WERI-Rb-1 (cell line): ENCODE measurements at regions not wholly inside any gene's neighbourhood (a gene's known extent, or its start where the extent isn't known, plus 50 kb on each side); places are given as distances from the start of the nearest gene placed in this dataset.
"Not testable (repeated sequence)": the region's sequence is repeated elsewhere in the genome, so short reads cannot be mapped to it uniquely, and the experiment has no call there.

Source experiments
- DNase-seq: peaks from one replicate; pipeline ENCODE4 v3.0.0-alpha.2; 2020
- H3K27ac ChIP-seq: fragments of 250-450 bp; sonication (Bioruptor Pico); 2 replicates; pipeline ENCODE4 v1.5.1; 2020; ENCODE audit warnings: mild to moderate bottlenecking, moderate library complexity
- H3K27me3 ChIP-seq: fragments of 250-450 bp; sonication (Bioruptor Pico); 2 replicates; pipeline ENCODE4 v1.5.1; 2021; ENCODE audit warnings: mild to moderate bottlenecking, low read depth, moderate library complexity; ENCODE audit not compliant: insufficient read depth, severe bottlenecking
- H3K36me3 ChIP-seq: fragments of 250-450 bp; sonication (Bioruptor Pico); 2 replicates; pipeline ENCODE4 v1.5.1; 2020; ENCODE audit warnings: mild to moderate bottlenecking, moderate library complexity
- H3K4me3 ChIP-seq: 2 replicates; pipeline ENCODE4 v1.5.1; 2011; ENCODE audit warnings: low read depth, mild to moderate bottlenecking, control low read depth, low read length
- H3K9me3 ChIP-seq: fragments of 250-450 bp; sonication (Bioruptor Pico); 2 replicates; pipeline ENCODE4 v1.5.1; 2021; ENCODE audit warnings: mild to moderate bottlenecking, moderate library complexity; ENCODE audit not compliant: severe bottlenecking
- CTCF ChIP-seq: IDR thresholded peaks from 2 replicates; pipeline ENCODE4 v1.5.1; 2011; ENCODE audit warnings: low read depth, mild to moderate bottlenecking, control low read depth, inconsistent platforms, low read length

- not testable (repeated sequence) for H3K36me3 ChIP-seq, H3K4me3 ChIP-seq, H3K27me3 ChIP-seq, DNase-seq, H3K27ac ChIP-seq, H3K9me3 ChIP-seq
Observed at GRCh38 chr5:21471691-21472090, 1381.5 kb downstream of the CDH12 start.

- not testable (repeated sequence) for H3K4me3 ChIP-seq
- DNase-seq = peak; percentile 78
Observed at GRCh38 chr5:21469523-21470101, 1383.5 kb downstream of the CDH12 start.

GRCh38 chr5:21467544-21467943, 1385.6 kb downstream of the CDH12 start:
- DNase-seq, H3K27ac ChIP-seq, H3K9me3 ChIP-seq: not testable (repeated sequence)

More at GRCh38 chr5:21469523-21470101, 1383.5 kb downstream of the CDH12 start:
- H3K9me3 ChIP-seq, H3K27me3 ChIP-seq, H3K27ac ChIP-seq, H3K36me3 ChIP-seq: not testable (repeated sequence)
- TF ChIP-seq CTCF = peak; percentile 80

GRCh38 chr5:21459744-21460073, 1393.4 kb downstream of the CDH12 start:
- peak overlapping the region; percentile 65 for H3K27ac ChIP-seq
- H3K4me3 ChIP-seq = peak overlapping the region; percentile 77
- not testable (repeated sequence) for H3K36me3 ChIP-seq

More at GRCh38 chr5:21467544-21467943, 1385.6 kb downstream of the CDH12 start:
- not testable (repeated sequence) for H3K4me3 ChIP-seq, H3K36me3 ChIP-seq, H3K27me3 ChIP-seq

GRCh38 chr5:21452449-21452848, 1400.7 kb downstream of the CDH12 start:
- DNase-seq = no peak
- no peak for TF ChIP-seq CTCF
- H3K9me3 ChIP-seq = no peaks in the 10 kb centered on the region

More at GRCh38 chr5:21459744-21460073, 1393.4 kb downstream of the CDH12 start:
- not testable (repeated sequence) for H3K27me3 ChIP-seq, DNase-seq, H3K9me3 ChIP-seq

GRCh38 chr5:21432646-21433045, 1420.5 kb downstream of the CDH12 start:
- no peak for TF ChIP-seq CTCF
- H3K27ac ChIP-seq = no peak overlapping the region
- DNase-seq = no peak
- H3K36me3 ChIP-seq = no peaks in the 10 kb centered on the region
- no peaks in the 10 kb centered on the region for H3K27me3 ChIP-seq
- no peaks in the 10 kb centered on the region for H3K9me3 ChIP-seq
- H3K4me3 ChIP-seq = no peak overlapping the region

More at GRCh38 chr5:21452449-21452848, 1400.7 kb downstream of the CDH12 start:
- no peak overlapping the region for H3K4me3 ChIP-seq
- H3K36me3 ChIP-seq = no peaks in the 10 kb centered on the region
- H3K27me3 ChIP-seq = no peaks in the 10 kb centered on the region
- no peak overlapping the region for H3K27ac ChIP-seq

- Histone ChIP-seq H3K27ac (no peak overlapping the region), H3K9me3 (no peaks in the 10 kb centered on the region), H3K27me3 (no peaks in the 10 kb centered on the region), H3K36me3 (no peaks in the 10 kb centered on the region), H3K4me3 (no peak overlapping the region)
- no peak for TF ChIP-seq CTCF
- DNase-seq = no peak
Observed at GRCh38 chr5:21424907-21425306, 1428.2 kb downstream of the CDH12 start.
